Ishikawa (cell line): ENCODE measurements at regions not wholly inside any gene's neighbourhood (a gene's known extent, or its start where the extent isn't known, plus 50 kb on each side); places are given as distances from the start of the nearest gene placed in this dataset.

Experiments
- CEBPB ChIP-seq: IDR thresholded peaks from 2 replicates; pipeline ENCODE4 v1.6.1; 2012
- CREB1 ChIP-seq: IDR thresholded peaks from 2 replicates; pipeline ENCODE4 v1.6.1; 2012; ENCODE audit warnings: low read depth
- EGR1 ChIP-seq: IDR thresholded peaks from 2 replicates; pipeline ENCODE4 v1.6.1; 2012
- EP300 ChIP-seq: IDR thresholded peaks from 2 replicates; pipeline ENCODE4 v1.6.1; 2012; ENCODE audit warnings: borderline replicate concordance
- FOXM1 ChIP-seq: IDR thresholded peaks from 2 replicates; pipeline ENCODE4 v1.6.1; 2012; ENCODE audit warnings: low read depth, borderline replicate concordance
- MAX ChIP-seq: IDR thresholded peaks from 2 replicates; pipeline ENCODE4 v1.6.1; 2012
- NFIC ChIP-seq: IDR thresholded peaks from 2 replicates; pipeline ENCODE4 v1.6.1; 2012
- RAD21 ChIP-seq: IDR thresholded peaks from 2 replicates; pipeline ENCODE4 v1.6.1; 2012; ENCODE audit warnings: low read depth
- REST ChIP-seq: IDR thresholded peaks from 2 replicates; pipeline ENCODE4 v1.6.1; 2012; ENCODE audit warnings: low read depth, mild to moderate bottlenecking
- TAF1 ChIP-seq: IDR thresholded peaks from 2 replicates; pipeline ENCODE4 v1.6.1; 2012; ENCODE audit warnings: low read depth, mild to moderate bottlenecking
- TCF12 ChIP-seq: IDR thresholded peaks from 2 replicates; pipeline ENCODE4 v1.6.1; 2012; ENCODE audit warnings: low read depth
- TEAD4 ChIP-seq: IDR thresholded peaks from 2 replicates; pipeline ENCODE4 v1.6.1; 2012
- USF1 ChIP-seq: IDR thresholded peaks from 2 replicates; pipeline ENCODE4 v1.6.1; 2012
- YY1 ChIP-seq: IDR thresholded peaks from 2 replicates; pipeline ENCODE4 v1.6.1; 2012; ENCODE audit warnings: low read depth
- ZBTB7A ChIP-seq: IDR thresholded peaks from 2 replicates; pipeline ENCODE4 v1.6.1; 2012; ENCODE audit warnings: low read depth

- TF ChIP-seq CEBPB = no peak
- TF ChIP-seq RAD21 = peak; percentile 88
Observed at GRCh38 chr9:78121488-78121887, 89.9 kb upstream of the GNAQ start.

GRCh38 chr9:78118742-78119473 lies 87.3 kb upstream of the GNAQ start:
- no peak for TF ChIP-seq TAF1
- no peak for TF ChIP-seq REST
- no peak for TF ChIP-seq NFIC
- no peak for TF ChIP-seq EGR1
- TF ChIP-seq YY1 = no peak
- no peak for TF ChIP-seq FOXM1
- no peak for TF ChIP-seq TCF12
- TF ChIP-seq USF1 = no peak
- no peak for TF ChIP-seq TEAD4
- no peak for TF ChIP-seq MAX
- TF ChIP-seq EP300 = no peak
- TF ChIP-seq RAD21 = no peak

- TF ChIP-seq RAD21 = peak; percentile 33
- no peak for TF ChIP-seq FOXM1
- no peak for TF ChIP-seq YY1
- TF ChIP-seq EP300 = no peak
- no peak for TF ChIP-seq EGR1
- no peak for TF ChIP-seq TEAD4
- no peak for TF ChIP-seq TAF1
- no peak for TF ChIP-seq USF1
- TF ChIP-seq ZBTB7A = no peak
Observed at GRCh38 chr9:78115073-78115472, 83.5 kb upstream of the GNAQ start.

GRCh38 chr9:78114581-78114980 lies 83.0 kb upstream of the GNAQ start:
- TF ChIP-seq TEAD4 = 0 out of 2 replicates have a peak, but pooled peaks have one; percentile 12
- no peak for TF ChIP-seq USF1

GRCh38 chr9:78112406-78112805 lies 80.8 kb upstream of the GNAQ start:
- no peak for TF ChIP-seq FOXM1
- no peak for TF ChIP-seq RAD21
- TF ChIP-seq CREB1 = no peak
- no peak for TF ChIP-seq NFIC
- TF ChIP-seq TAF1 = no peak
- no peak for TF ChIP-seq ZBTB7A

- TF ChIP-seq TCF12 (no peak), CREB1 (no peak), CEBPB (no peak)
Observed at GRCh38 chr9:78112004-78112403, 80.4 kb upstream of the GNAQ start.

- no peak for TF ChIP-seq USF1
- no peak for TF ChIP-seq TEAD4
- no peak for TF ChIP-seq CREB1
- no peak for TF ChIP-seq TAF1
- TF ChIP-seq CEBPB = no peak
- no peak for TF ChIP-seq EP300
- no peak for TF ChIP-seq ZBTB7A
Observed at GRCh38 chr9:78109075-78109474, 77.5 kb upstream of the GNAQ start.

- TF ChIP-seq EP300 = no peak
- no peak for TF ChIP-seq NFIC
- TF ChIP-seq CEBPB = no peak
- TF ChIP-seq TEAD4 = no peak
- no peak for TF ChIP-seq EGR1
- no peak for TF ChIP-seq REST
- no peak for TF ChIP-seq TCF12
- no peak for TF ChIP-seq CREB1
- TF ChIP-seq FOXM1 = no peak
- TF ChIP-seq MAX = no peak
- TF ChIP-seq RAD21 = no peak
- no peak for TF ChIP-seq YY1
- TF ChIP-seq TAF1 = no peak
- no peak for TF ChIP-seq ZBTB7A
- TF ChIP-seq USF1 = no peak
Observed at GRCh38 chr9:78103971-78104433, 72.4 kb upstream of the GNAQ start.
